Activated T-helper 1 cell treated with Interleukin-2 at 50 U/mL for 16 hours (primary cell): ENCODE measurements at regions not wholly inside any gene's neighbourhood (a gene's known extent, or its start where the extent isn't known, plus 50 kb on each side); places are given as distances from the start of the nearest gene placed in this dataset.

Source experiments
- DNase-seq: peaks from one replicate; pipeline ENCODE4 v3.0.0-alpha.2; 2020; ENCODE audit warnings: low read depth

- no peak for DNase-seq
These were observed 267.4 kb upstream of the RAB6C start for GRCh38 chr2:129711816-129712675.

GRCh38 chr2:129712676-129712985 is 266.8 kb upstream of the RAB6C start:
- no peak for DNase-seq

DNA sequence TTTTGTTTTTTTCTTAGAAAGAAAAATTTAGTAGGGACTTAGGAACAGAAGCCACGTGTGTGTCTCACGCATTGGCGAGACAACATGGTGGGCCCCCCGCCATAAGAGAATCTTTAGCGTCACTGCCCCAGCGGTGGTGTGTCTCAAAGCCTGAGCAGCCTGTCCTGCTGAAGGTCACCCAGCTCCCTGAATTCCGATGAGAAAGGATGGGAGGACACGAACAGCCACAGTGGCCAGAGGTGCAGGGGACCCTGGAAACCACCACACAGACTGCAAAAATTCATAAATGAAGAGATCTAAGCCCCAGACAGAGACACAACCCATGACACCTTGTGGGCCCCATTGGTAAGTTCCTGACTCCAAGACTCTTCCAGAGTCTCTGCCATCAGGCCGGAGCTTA is 266.1 kb upstream of the RAB6C start:
- no peak for DNase-seq

DNA sequence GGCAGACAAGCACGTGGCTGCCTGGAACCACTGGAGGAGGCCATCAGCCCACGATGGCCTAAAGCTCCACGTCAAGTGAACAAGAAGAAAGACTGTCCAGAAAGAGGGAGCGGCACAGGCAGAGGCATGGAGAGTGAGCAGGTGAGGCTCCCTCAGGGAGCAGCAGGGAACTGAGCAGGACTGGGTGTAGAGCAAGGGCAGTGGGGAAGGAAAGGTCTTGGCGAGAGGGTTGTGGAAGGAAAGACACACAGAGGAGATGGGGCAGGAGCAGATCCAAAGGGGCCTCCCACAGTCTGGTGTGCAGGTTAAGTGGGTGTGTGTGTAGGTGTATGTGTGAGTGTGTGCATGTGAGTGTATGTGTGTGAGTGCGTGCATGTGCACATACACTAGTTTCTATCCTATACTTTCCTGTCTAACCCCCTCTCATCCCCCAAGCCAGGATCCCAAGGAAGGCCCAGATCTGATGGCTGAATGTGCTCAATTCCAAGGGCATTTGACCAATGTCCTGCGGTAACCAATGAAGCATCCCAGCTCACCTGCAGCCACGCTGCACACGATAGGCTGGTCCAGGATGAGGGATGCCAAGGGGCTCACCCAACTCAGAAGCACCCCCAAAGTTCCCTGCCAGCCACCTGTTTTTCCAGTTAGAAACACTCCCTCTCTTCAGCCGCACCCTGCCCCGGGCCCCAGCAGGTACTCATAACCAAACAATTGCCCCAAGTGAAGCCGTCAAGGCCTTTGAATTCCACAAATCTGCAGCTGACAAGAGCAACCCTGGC is 262.5 kb upstream of the RAB6C start:
- DNase-seq, result no peak

DNA sequence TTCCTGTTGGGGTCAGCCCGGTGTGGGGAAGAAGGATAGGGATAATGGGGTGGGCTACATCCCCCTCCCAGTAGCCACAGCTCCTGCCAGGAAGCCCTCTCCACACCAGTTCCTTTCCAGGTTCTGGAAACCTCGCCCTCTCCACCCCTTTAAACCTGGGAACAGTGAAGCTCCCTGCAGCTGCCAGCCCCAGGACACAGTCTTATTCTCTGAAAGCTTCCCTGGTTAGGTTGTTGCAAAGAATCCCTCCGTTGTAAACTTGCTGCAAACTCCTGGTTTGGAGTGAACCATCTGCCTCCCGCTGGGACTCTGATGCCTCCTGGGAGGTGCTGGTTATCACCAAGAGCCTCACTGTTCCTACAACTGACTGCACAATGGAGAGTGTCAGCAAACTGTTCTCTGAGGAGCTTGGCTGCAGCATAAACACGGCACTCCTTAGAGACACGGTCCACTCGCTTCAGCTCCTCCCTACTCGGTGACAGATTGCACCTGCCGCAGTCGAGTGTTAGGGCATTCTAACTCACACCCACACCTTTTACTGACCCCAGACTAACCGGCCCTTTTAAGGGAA is 261.8 kb upstream of the RAB6C start:
- no peak for DNase-seq

DNA sequence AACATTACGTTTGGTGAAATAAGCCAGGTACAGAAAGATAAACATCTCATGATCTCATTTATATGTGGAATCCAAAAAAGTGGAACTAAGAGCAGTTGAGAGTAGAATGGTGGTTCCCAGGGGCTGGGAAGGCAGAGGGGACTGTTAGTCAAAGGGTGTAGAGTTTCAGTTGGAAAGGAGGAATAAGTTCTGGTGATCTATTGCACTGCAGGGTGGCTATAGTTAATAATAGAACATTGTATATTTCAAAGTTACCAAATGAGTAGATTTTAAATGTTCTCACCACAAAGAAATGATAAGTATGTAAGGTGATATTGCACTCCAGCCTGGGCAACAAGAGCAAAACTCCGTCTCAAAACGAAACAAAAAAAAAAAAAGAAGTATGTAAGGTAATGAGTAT is 260.1 kb upstream of the RAB6C start:
- no peak for DNase-seq

GRCh38 chr2:129720360-129720759 is 259.1 kb upstream of the RAB6C start:
- DNase-seq, result no peak

DNA sequence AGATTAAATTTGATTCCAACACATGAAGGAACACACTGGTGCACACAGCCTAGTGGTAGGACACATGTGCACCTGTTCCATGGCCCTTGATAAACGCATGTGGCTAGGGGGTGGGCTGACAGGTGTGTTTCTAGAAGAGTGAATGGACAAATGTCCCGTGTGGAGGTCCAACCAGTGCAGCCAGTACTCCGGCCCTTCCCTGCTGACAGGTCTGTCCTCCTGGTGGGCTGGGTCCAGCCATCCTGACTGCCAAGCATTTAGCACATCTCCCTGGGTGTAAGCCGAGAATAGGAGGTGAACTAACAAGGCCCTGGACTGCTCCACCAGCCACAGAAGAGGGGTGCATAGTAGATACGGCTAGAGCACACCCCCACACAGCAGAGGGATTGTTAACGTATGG is 258.7 kb upstream of the RAB6C start:
- DNase-seq, result no peak

GRCh38 chr2:129721236-129721635 is 258.2 kb upstream of the RAB6C start:
- DNase-seq, result no peak

GRCh38 chr2:129721846-129722245 is 257.6 kb upstream of the RAB6C start:
- DNase-seq, result no peak

GRCh38 chr2:129722306-129723019 is 257.0 kb upstream of the RAB6C start:
- no peak for DNase-seq

- DNase-seq, result no peak
These were observed 256.0 kb upstream of the RAB6C start for GRCh38 chr2:129723277-129724020.

- DNase-seq, result no peak
These were observed 255.3 kb upstream of the RAB6C start for GRCh38 chr2:129724021-129724757.

DNA sequence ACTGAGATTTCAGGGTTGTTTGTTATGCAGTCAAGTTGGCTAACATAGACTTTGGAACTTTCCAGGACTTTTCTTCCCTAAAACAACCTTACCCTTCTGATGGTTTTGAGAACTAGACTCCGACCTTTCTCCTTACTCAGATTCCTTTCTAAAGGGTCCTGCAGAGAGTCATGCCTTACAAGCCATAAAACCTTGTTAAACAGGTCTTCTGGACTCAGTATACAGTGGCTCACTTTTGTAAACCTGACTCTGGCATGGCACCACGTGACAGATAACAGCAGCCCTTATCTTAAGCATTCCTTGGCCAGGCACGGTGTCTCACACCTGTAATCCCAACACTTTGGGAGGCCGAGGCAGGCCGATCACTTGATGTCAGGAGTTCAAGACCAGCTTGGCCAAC is 253.2 kb upstream of the RAB6C start:
- no peak for DNase-seq

DNA sequence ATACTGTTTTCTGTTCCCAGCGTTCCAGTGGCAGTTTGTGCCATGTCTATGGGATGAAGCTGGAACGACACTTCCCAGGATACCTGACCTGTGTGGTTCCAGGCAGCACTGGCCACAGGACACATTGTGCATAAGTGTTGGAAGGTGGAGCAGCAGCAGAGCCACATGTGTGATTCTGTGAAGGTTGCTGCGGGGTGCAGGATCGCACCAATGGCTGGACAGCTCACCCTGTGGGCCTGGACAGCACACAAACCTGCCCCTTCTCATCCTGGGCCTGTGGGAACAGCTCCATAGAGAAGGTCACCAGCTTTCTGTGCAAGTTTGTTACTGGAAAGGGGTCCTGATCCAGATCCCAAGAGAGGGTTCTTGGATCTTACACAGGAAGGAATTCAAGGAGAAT is 252.2 kb upstream of the RAB6C start:
- DNase-seq, result no peak

GRCh38 chr2:129728035-129728972 is 251.2 kb upstream of the RAB6C start:
- DNase-seq, result no peak

GRCh38 chr2:129729011-129729410 is 250.5 kb upstream of the RAB6C start:
- no peak for DNase-seq

DNA sequence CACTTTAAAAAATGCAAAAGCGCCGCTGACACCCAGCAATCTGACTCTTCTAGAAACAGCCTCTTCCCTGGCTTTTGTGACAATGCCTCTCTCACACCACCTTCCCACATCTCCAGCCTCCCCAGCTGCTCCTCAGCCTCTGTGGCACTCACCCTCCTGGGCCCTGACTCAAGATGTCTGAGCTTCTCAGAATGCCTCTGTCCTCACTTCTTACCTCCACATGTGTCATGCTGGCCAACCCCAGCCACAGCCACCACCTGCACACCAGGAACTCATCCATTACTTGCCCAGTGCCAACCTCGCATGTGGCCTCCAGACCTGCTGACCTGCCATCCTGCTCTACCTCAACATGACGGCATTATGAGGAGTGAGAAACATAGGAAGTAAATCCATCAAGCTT is 249.8 kb upstream of the RAB6C start:
- no peak for DNase-seq

- DNase-seq, result no peak
These were observed 248.5 kb upstream of the RAB6C start for GRCh38 chr2:129730979-129731378.
